Panc1 (cell line): ENCODE measurements at regions not wholly inside any gene's neighbourhood (a gene's known extent, or its start where the extent isn't known, plus 50 kb on each side); places are given as distances from the start of the nearest gene placed in this dataset.

Source experiments
- ATAC-seq: fragments of 200-7000 bp; cut with Tn5 transposase; 2 replicates; pipeline ENCODE4 v1.9.1; 2020; ENCODE audit warnings: mild to moderate bottlenecking, moderate library complexity
- BruUV-seq: library from RNA; stranded (reverse); fragments of 400-500 nt; replicated peaks from 2 replicates; lab custom pipeline; 2021; lab: Mats Ljungman, UMichigan
- CTCF ChIA-PET: fragments of 300-600 bp; sonication (Branson Sonifier 250); formaldehyde crosslinking; loops from one replicate; lab custom pipeline; 2022; ENCODE audit warnings: antibody characterized with exemption; lab: Charles Lee
- POLR2A ChIA-PET: fragments of 300-600 bp; sonication (Branson Sonifier 250); formaldehyde crosslinking; loops from one replicate; lab custom pipeline; 2022; ENCODE audit warnings: antibody characterized with exemption; lab: Charles Lee
- DNase-seq: peaks from one replicate; pipeline ENCODE4 v3.0.0-alpha.2; 2010; ENCODE audit warnings: low read depth, low spot score
- H3K27ac ChIP-seq: 2 replicates; pipeline ENCODE4 v1.5.1; 2011; ENCODE audit warnings: mild to moderate bottlenecking, low read length, inconsistent platforms
- H3K27me3 ChIP-seq: fragments of 200-500 bp; sonication (Bioruptor generic); 2 replicates; pipeline ENCODE4 v1.6.0; 2014; ENCODE audit warnings: low read length, inconsistent platforms; ENCODE audit not compliant: control insufficient read depth, insufficient read depth
- H3K36me3 ChIP-seq: fragments of 200-500 bp; sonication (Bioruptor generic); 2 replicates; pipeline ENCODE4 v1.5.1; 2014; ENCODE audit warnings: inconsistent platforms, mild to moderate bottlenecking, low read length, moderate library complexity; ENCODE audit not compliant: control insufficient read depth, insufficient read depth
- H3K4me1 ChIP-seq: 2 replicates; pipeline ENCODE4 v1.5.1; 2011; ENCODE audit warnings: inconsistent platforms, mild to moderate bottlenecking, low read length, moderate library complexity; ENCODE audit not compliant: control insufficient read depth, insufficient read depth
- H3K4me3 ChIP-seq, 2 experiments: 2 replicates each; pipeline ENCODE4 v1.5.1; 2011 to 2012; ENCODE audit warnings: low read depth in 2 of 2, low read length in 2 of 2, mild to moderate bottlenecking in 2 of 2, inconsistent platforms in 1 of 2, moderate library complexity in 1 of 2
- H3K9me3 ChIP-seq: fragments of 200-500 bp; sonication (Bioruptor generic); 2 replicates; pipeline ENCODE4 v1.5.1; 2014; ENCODE audit warnings: low read depth, mild to moderate bottlenecking, inconsistent platforms, low read length, moderate library complexity; ENCODE audit not compliant: control insufficient read depth, insufficient read depth
- CTCF ChIP-seq: fragments of 450-650 bp; IDR thresholded peaks from 2 replicates; pipeline ENCODE4 v1.5.1; 2017; ENCODE audit warnings: mild to moderate bottlenecking
- POLR2AphosphoS5 ChIP-seq: IDR thresholded peaks from 2 replicates; pipeline ENCODE4 v1.6.1; 2012; ENCODE audit warnings: mild to moderate bottlenecking, low read depth, low read length, moderate library complexity
- REST ChIP-seq, 2 experiments: IDR thresholded peaks; 2 replicates each; pipeline ENCODE4 v1.6.1; 2011 to 2012; ENCODE audit warnings: low read depth in 2 of 2, control low read depth in 1 of 2, low read length in 1 of 2, mild to moderate bottlenecking in 1 of 2, moderate library complexity in 1 of 2; ENCODE audit not compliant: insufficient read depth in 1 of 2
- SIN3A ChIP-seq: IDR thresholded peaks from 2 replicates; pipeline ENCODE4 v1.6.1; 2012; ENCODE audit warnings: low read depth, mild to moderate bottlenecking, low read length, moderate library complexity, borderline replicate concordance; ENCODE audit not compliant: insufficient read depth
- TCF7L2 ChIP-seq: IDR thresholded peaks from 2 replicates; pipeline ENCODE4 v1.6.1; 2011; ENCODE audit warnings: mild to moderate bottlenecking, low read depth, low read length, inconsistent platforms
- in situ Hi-C: cut with HindIII; loops from 2 replicates; pipeline ENCODE4 v1.10.0; 2016; ENCODE audit warnings: low sequenced_read_pairs, low pct_unique_long_range_greater_than_20kb
- intact Hi-C: fragments of 100-400 bp; cut with micrococcal nuclease; formaldehyde crosslinking; loops from one replicate; pipeline ENCODE4 v1.10.0; 2022; ENCODE audit not compliant: unreplicated experiment

- ATAC-seq (no peak), DNase-seq (no peak)
- intact Hi-C loops, result no loop called here
- ChIA-PET CTCF (no interaction called here), POLR2A (no interaction called here)
- no peaks in the 10 kb centered on the region for H3K4me1 ChIP-seq
- H3K27ac ChIP-seq, result no peak overlapping the region
- BruUV-seq, result no TSS peak
- no peaks in the 10 kb centered on the region for H3K9me3 ChIP-seq
- no peak for TF ChIP-seq SIN3A
- TF ChIP-seq REST (IDR thresholded peaks at IDR 0.05; ENCODE audit: insufficient read depth in 1 of 2, low read depth in 2 of 2, low read length in 1 of 2), result no peak
- no peak for TF ChIP-seq CTCF
- TF ChIP-seq POLR2AphosphoS5, result no peak
- TF ChIP-seq TCF7L2, result no peak
- no peaks in the 10 kb centered on the region for H3K27me3 ChIP-seq
- in situ Hi-C loops, result no loop called here
- no peak overlapping the region for H3K4me3 ChIP-seq
- H3K36me3 ChIP-seq, result no peaks in the 10 kb centered on the region
Observed at GRCh38 chr9:20040991-20041696, 252.3 kb upstream of the SLC24A2 start.

GRCh38 chr9:20037699-20038098 is 248.9 kb upstream of the SLC24A2 start:
- Histone ChIP-seq H3K27ac (no peak overlapping the region), H3K36me3 (no peaks in the 10 kb centered on the region), H3K27me3 (no peaks in the 10 kb centered on the region), H3K4me1 (no peaks in the 10 kb centered on the region), H3K9me3 (no peaks in the 10 kb centered on the region), H3K4me3 (no peak overlapping the region)
- intact Hi-C loops (no loop called here), in situ Hi-C loops (no loop called here)
- ChIA-PET CTCF (no interaction called here), POLR2A (no interaction called here)
- no peak for ATAC-seq
- no peak for DNase-seq
- no TSS peak for BruUV-seq
- TF ChIP-seq CTCF (no peak), POLR2AphosphoS5 (no peak)
